ENCODE measurements at regions not wholly inside any gene's neighbourhood (a gene's known extent, or its start where the extent isn't known, plus 50 kb on each side); places are given as distances from the start of the nearest gene placed in this dataset.

DNA sequence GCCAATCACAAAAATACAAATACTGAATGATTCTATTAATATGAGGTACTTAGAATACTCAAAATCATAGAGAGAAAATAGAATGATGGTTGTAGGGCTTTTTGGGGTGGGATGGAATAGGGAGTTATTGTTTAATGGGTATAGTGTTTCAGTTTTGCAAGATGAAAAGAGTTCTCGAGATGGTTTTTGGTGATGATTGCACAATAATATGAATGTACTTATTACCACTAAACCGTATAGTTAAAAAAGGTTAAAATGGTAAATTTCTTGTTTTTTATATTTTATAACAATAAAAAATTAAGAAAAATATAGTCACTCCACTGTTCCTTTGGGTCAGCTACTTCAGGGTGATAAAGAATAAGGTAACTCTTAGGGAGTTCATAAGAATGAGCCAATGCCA is 560.1 kb downstream of the TDRD15 start:
- H4K5ac ChIP-seq (ENCODE audit: low read depth, low read length) = no peak overlapping the region
- ChIA-PET POLR2A (ENCODE audit: unreplicated experiment) (no interaction called here), CTCF (no interaction called here)
- H3K14ac ChIP-seq (replicated peaks; ENCODE audit: low read depth, low read length) = no peak overlapping the region
- no peak overlapping the region for H4K8ac ChIP-seq (ENCODE audit: low read depth in 2 of 2, low read length in 2 of 2)
- H2AFZ ChIP-seq (replicated peaks; ENCODE audit: low read length, poor library complexity) = no peak overlapping the region
- no peaks in the 10 kb centered on the region for H3K27me3 ChIP-seq (ENCODE audit: control insufficient read depth, insufficient read depth, low read length)
- no peaks in the 10 kb centered on the region for H3K36me3 ChIP-seq (ENCODE audit: control insufficient read depth, insufficient read depth, low read length)
- H3K18ac ChIP-seq (ENCODE audit: low read depth, low read length) = no peak overlapping the region
- H2BK5ac ChIP-seq (ENCODE audit: low read depth, low read length, poor library complexity, severe bottlenecking) = no peak overlapping the region
- no peaks in the 10 kb centered on the region for H3K9me1 ChIP-seq (ENCODE audit: insufficient read depth, low read length)
- no peak overlapping the region for H2AK5ac ChIP-seq (ENCODE audit: low read depth, low read length)
- no peak overlapping the region for H3K27ac ChIP-seq (ENCODE audit: insufficient read depth, low read length)
- no peaks in the 10 kb centered on the region for H3K4me1 ChIP-seq (ENCODE audit: control insufficient read depth, insufficient read depth, low read length)
- no peak overlapping the region for H2BK15ac ChIP-seq (ENCODE audit: low read depth, low read length)
- BruUV-seq (replicated peaks) = no TSS peak
- no peak overlapping the region for H3K4ac ChIP-seq (ENCODE audit: low read depth, low read length)
- H2BK20ac ChIP-seq (ENCODE audit: low read depth, low read length) = no peak overlapping the region
- H3K56ac ChIP-seq (ENCODE audit: extremely low read depth, insufficient read depth, low read length) = no peak overlapping the region
- H4K20me1 ChIP-seq (ENCODE audit: insufficient read depth, low read length) = no peaks in the 10 kb centered on the region
- no peak for DNase-seq
- in situ Hi-C loops (cut with MboI; ENCODE audit: low sequenced_read_pairs) (no loop called here), intact Hi-C loops (cut with micrococcal nuclease) (no loop called here), dilution Hi-C loops (cut with HindIII; ENCODE audit: low sequenced_read_pairs, unreplicated experiment) (no loop called here)
- H3K79me1 ChIP-seq (ENCODE audit: low read depth in 1 of 2, low read length in 2 of 2) = no peaks in the 10 kb centered on the region
- H3K9ac ChIP-seq (ENCODE audit: low read depth, low read length) = no peak overlapping the region
- no peak overlapping the region for H2AK9ac ChIP-seq (replicated peaks; ENCODE audit: low read depth, low read length, poor library complexity)
- no peak overlapping the region for H3K4me3 ChIP-seq (ENCODE audit: insufficient read depth, low read depth, low read length)
- no peak overlapping the region for H3K23ac ChIP-seq (ENCODE audit: low read depth, low read length)
- no peak overlapping the region for H4K91ac ChIP-seq (ENCODE audit: insufficient read depth, low read depth, low read length)
- WGBS, 2 experiments (ENCODE audit: extremely low coverage in 2 of 2, insufficient read length in 1 of 2) = no CpG with 5 or more reads among the region's 2 CpGs
- no peak overlapping the region for H3K4me2 ChIP-seq (ENCODE audit: low read depth, low read length)
- TF ChIP-seq CEBPB (IDR thresholded peaks at IDR 0.05; ENCODE audit: low read depth, low read length) = peak; percentile 57; the same call in 1 of the 2 replicates
- TF ChIP-seq, protein P1, sequence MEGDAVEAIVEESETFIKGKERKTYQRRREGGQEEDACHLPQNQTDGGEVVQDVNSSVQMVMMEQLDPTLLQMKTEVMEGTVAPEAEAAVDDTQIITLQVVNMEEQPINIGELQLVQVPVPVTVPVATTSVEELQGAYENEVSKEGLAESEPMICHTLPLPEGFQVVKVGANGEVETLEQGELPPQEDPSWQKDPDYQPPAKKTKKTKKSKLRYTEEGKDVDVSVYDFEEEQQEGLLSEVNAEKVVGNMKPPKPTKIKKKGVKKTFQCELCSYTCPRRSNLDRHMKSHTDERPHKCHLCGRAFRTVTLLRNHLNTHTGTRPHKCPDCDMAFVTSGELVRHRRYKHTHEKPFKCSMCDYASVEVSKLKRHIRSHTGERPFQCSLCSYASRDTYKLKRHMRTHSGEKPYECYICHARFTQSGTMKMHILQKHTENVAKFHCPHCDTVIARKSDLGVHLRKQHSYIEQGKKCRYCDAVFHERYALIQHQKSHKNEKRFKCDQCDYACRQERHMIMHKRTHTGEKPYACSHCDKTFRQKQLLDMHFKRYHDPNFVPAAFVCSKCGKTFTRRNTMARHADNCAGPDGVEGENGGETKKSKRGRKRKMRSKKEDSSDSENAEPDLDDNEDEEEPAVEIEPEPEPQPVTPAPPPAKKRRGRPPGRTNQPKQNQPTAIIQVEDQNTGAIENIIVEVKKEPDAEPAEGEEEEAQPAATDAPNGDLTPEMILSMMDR (conservative IDR thresholded peaks at IDR 0.05; ENCODE audit: low read depth, low read length) = no peak
- H2BK120ac ChIP-seq (ENCODE audit: low read depth, low read length) = no peak overlapping the region
- H3K9me3 ChIP-seq (ENCODE audit: control insufficient read depth, insufficient read depth, low read length) = no peaks in the 10 kb centered on the region
- no peak for ATAC-seq (ENCODE audit: low read depth)

Data from IMR-90 (cell line).